ENCODE measurements at regions not wholly inside any gene's neighbourhood (a gene's known extent, or its start where the extent isn't known, plus 50 kb on each side); places are given as distances from the start of the nearest gene placed in this dataset.

DNA sequence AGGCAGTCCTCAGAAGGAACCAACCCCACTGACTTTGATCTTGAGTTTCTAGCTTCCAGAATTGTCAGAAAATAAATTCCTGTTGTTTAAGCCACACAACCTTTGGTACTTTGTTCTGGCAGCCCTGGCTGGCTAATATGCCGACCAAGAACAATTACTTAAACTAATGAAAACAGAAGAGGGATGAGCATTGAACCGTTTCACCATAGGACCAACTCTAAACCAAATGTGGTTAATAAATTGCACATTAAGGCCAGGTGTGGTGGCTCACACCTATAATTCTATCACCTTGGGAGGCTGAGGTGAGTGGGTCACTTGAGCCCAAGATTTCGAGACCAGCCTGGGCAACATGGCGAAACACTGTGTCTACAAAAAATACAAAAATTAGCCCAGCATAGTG lies 160.9 kb upstream of the RAI14 start:
- no peak for DNase-seq
- CTCF ChIA-PET: no interaction called here
- no TSS peak for BruUV-seq (replicated peaks)

DNA sequence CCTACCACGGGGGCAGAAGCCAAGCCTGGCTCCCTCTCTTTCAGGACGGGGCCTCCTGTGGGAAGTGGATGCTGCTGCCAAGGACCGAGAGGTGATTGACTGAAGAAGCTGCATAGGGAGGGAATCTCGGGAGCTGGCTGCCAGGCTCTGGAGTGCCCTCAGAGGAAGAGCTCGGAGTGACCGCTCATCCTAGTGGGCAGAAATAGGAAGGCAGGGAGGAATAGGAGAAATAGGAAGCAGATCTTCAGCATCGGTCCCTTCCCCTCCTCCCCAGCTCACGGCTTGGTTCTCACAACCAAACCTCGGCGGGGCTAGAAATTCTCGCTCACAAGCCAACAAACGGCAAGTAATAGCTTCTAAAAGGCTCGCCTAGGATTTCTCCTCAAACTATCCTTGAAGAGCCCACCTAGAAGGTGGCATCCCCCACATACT lies 159.9 kb upstream of the RAI14 start:
- no TSS peak for BruUV-seq (replicated peaks)
- peaks cover 32% of the 10 kb centered on the region for H3K4me1 ChIP-seq (replicated peaks; ENCODE audit: insufficient read depth)
- intact Hi-C loops (cut with micrococcal nuclease; ENCODE audit: unreplicated experiment): no loop called here
- no peak overlapping the region for H3K4me3 ChIP-seq
- no peaks in the 10 kb centered on the region for H3K79me2 ChIP-seq (ENCODE audit: low read depth)
- no peaks in the 10 kb centered on the region for H3K9me3 ChIP-seq (ENCODE audit: insufficient read depth, low read depth)
- DNase-seq: no peak
- H3K36me3 ChIP-seq (ENCODE audit: low read depth): no peaks in the 10 kb centered on the region
- peaks cover 10% of the 10 kb centered on the region for H3F3A ChIP-seq (ENCODE audit: insufficient read depth, low read depth)
- no peaks in the 10 kb centered on the region for H3K27me3 ChIP-seq (ENCODE audit: insufficient read depth, low read depth)
- no peak overlapping the region for H3K4me2 ChIP-seq
- no peaks in the 10 kb centered on the region for H3K9me2 ChIP-seq (ENCODE audit: insufficient read depth)
- no peak overlapping the region for H3K27ac ChIP-seq
- CTCF ChIA-PET: interaction anchor here (1.0 kb wide), 1 partner anchor 10 kb away, joined by 3 read pairs; no protein-coding TSS in a partner anchor
- no peaks in the 10 kb centered on the region for H4K20me1 ChIP-seq (ENCODE audit: insufficient read depth)
- POLR2A ChIA-PET (ENCODE audit: unreplicated experiment): no interaction called here
- no peak overlapping the region for H2AFZ ChIP-seq
- TF ChIP-seq, protein P1, sequence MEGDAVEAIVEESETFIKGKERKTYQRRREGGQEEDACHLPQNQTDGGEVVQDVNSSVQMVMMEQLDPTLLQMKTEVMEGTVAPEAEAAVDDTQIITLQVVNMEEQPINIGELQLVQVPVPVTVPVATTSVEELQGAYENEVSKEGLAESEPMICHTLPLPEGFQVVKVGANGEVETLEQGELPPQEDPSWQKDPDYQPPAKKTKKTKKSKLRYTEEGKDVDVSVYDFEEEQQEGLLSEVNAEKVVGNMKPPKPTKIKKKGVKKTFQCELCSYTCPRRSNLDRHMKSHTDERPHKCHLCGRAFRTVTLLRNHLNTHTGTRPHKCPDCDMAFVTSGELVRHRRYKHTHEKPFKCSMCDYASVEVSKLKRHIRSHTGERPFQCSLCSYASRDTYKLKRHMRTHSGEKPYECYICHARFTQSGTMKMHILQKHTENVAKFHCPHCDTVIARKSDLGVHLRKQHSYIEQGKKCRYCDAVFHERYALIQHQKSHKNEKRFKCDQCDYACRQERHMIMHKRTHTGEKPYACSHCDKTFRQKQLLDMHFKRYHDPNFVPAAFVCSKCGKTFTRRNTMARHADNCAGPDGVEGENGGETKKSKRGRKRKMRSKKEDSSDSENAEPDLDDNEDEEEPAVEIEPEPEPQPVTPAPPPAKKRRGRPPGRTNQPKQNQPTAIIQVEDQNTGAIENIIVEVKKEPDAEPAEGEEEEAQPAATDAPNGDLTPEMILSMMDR (conservative IDR thresholded peaks at IDR 0.05): no peak
- no peak for TF ChIP-seq EZH2 (IDR thresholded peaks at IDR 0.05; ENCODE audit: low read depth)

More for the DNA sequence above, 160.9 kb upstream of the RAI14 start:
- no peak for TF ChIP-seq EZH2 (IDR thresholded peaks at IDR 0.05; ENCODE audit: low read depth)
- TF ChIP-seq, protein P1 (conservative IDR thresholded peaks at IDR 0.05): no peak
- Histone ChIP-seq H3K79me2 (ENCODE audit: low read depth) (no peaks in the 10 kb centered on the region), H3F3A (ENCODE audit: insufficient read depth, low read depth) (peaks cover 10% of the 10 kb centered on the region), H3K9me2 (ENCODE audit: insufficient read depth) (no peaks in the 10 kb centered on the region), H3K27ac (no peak overlapping the region), H3K4me2 (no peak overlapping the region), H3K9me3 (ENCODE audit: insufficient read depth, low read depth) (no peaks in the 10 kb centered on the region), H3K36me3 (ENCODE audit: low read depth) (no peaks in the 10 kb centered on the region), H4K20me1 (ENCODE audit: insufficient read depth) (no peaks in the 10 kb centered on the region), H2AFZ (no peak overlapping the region), H3K27me3 (ENCODE audit: insufficient read depth, low read depth) (no peaks in the 10 kb centered on the region), H3K4me3 (no peak overlapping the region), H3K4me1 (replicated peaks; ENCODE audit: insufficient read depth) (peaks cover 25% of the 10 kb centered on the region)
- intact Hi-C loops (cut with micrococcal nuclease; ENCODE audit: unreplicated experiment): no loop called here
- POLR2A ChIA-PET (ENCODE audit: unreplicated experiment): interaction anchor here (0.5 kb wide), 1 partner anchor 9 kb away, joined by 3 read pairs; no protein-coding TSS in a partner anchor

DNA sequence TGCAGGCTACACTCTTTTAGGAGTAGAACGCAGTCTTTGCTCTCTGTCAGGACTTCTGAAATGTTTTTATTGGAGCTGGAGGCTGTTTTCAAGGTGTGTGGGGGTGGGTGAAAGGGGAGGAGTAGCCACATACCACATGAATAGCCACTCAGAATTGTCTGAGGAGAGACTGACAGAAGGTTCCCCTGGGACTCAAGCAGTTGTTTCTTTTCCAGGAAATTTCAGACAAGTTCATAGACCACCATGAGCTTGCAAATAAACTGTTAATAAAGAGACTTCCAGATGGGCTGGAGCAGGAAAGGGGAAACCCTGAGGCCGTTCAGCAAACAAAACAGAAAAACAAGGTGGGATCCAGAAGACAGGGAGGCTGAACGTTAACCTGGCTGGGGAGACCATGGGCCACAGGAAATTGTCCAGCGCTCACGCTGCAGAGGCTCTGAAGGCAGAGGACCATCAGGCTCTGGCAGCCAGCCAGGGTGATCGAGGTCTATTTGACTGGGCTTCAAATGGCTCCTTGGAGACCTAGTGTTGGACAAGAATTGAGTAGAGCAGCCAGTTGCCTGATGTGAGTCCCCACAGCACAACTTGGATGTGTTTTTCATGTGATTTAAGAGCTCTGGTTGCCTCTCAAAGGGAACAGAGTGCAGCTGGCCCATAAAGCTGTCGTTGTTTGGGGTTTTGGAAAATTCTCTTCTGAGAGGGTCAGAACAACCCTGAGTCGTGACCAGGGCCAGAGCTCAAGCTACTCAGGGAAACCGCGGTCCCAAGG lies 159.2 kb upstream of the RAI14 start:
- H3K4me3 ChIP-seq: no peak overlapping the region
- DNase-seq: no peak
- H3F3A ChIP-seq (ENCODE audit: insufficient read depth, low read depth): peaks cover 10% of the 10 kb centered on the region
- H2AFZ ChIP-seq: no peak overlapping the region
- no peaks in the 10 kb centered on the region for H3K79me2 ChIP-seq (ENCODE audit: low read depth)
- intact Hi-C loops (cut with micrococcal nuclease; ENCODE audit: unreplicated experiment): no loop called here
- no peak overlapping the region for H3K4me2 ChIP-seq
- no peak overlapping the region for H3K27ac ChIP-seq
- H4K20me1 ChIP-seq (ENCODE audit: insufficient read depth): no peaks in the 10 kb centered on the region
- no peaks in the 10 kb centered on the region for H3K36me3 ChIP-seq (ENCODE audit: low read depth)
- no peak for TF ChIP-seq EZH2 (IDR thresholded peaks at IDR 0.05; ENCODE audit: low read depth)
- TF ChIP-seq, protein P1 (conservative IDR thresholded peaks at IDR 0.05): no peak
- ChIA-PET POLR2A (ENCODE audit: unreplicated experiment) (no interaction called here), CTCF (interaction anchor here (0.5 to 1.0 kb wide), 2 partner anchors 10 to 25 kb away, joined by 3 to 8 read pairs; no protein-coding TSS in a partner anchor)
- H3K4me1 ChIP-seq (replicated peaks; ENCODE audit: insufficient read depth): peaks cover 32% of the 10 kb centered on the region
- H3K27me3 ChIP-seq (ENCODE audit: insufficient read depth, low read depth): no peaks in the 10 kb centered on the region
- H3K9me2 ChIP-seq (ENCODE audit: insufficient read depth): no peaks in the 10 kb centered on the region
- BruUV-seq (replicated peaks): no TSS peak
- no peaks in the 10 kb centered on the region for H3K9me3 ChIP-seq (ENCODE audit: insufficient read depth, low read depth)

Data from PC-9 (cell line).